Spleen (tissue), 7 donors: ENCODE measurements at regions not wholly inside any gene's neighbourhood (a gene's known extent, or its start where the extent isn't known, plus 50 kb on each side); places are given as distances from the start of the nearest gene placed in this dataset.

Source experiments
- POLR2A ChIP-seq, 3 donors: fragments of 450-650 bp; IDR thresholded peaks; one replicate each; pipeline ENCODE4 v1.5.1; 2017; ENCODE audit warnings: antibody characterized with exemption in 3 of 3, mild to moderate bottlenecking in 1 of 3
- TF ChIP-seq, protein P1 (sequence below), 11 experiments: fragments of 200-600 bp in 7 of 11; fragments of 450-650 bp in 4 of 11; sonication (generic) in 4 of 11; IDR thresholded peaks in 8 of 11; conservative IDR thresholded peaks in 3 of 11; 1 replicate in 7 of 11; 2 replicates in 4 of 11; pipeline versions ENCODE4 v1.4.0 to v1.8.0; 2016 to 2021; ENCODE audit warnings: antibody characterized with exemption in 11 of 11, inconsistent platforms in 4 of 11, mild to moderate bottlenecking in 1 of 11
- donor health status: DM: no; HTN: no; CAD: no; lungs with moderate emphysema.
- donor health status: DM: no; HTN: no; CAD: no.
- donor health status: DM: no; HTN: no; CAD: no.

DNA sequence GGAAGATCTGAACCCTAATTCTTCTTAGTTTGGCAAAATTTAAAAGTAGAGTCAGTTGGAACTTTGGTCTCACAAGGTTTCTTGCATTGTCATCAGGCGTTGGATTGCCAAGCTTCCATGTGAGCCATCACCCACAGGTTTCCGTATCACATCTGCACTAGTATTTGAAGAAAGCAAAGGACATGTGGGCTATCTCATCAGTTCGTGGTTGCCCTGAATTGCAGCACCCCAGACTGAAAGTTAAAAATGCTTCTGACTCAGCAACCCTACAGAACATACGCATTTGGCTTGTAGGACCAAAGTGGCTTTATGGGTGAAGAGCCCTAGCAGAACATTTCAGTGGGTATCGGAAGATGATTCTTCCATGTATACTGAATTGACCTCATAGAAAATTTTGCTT lies 358.0 kb downstream of the ENC1 start:
- TF ChIP-seq, protein P1, sequence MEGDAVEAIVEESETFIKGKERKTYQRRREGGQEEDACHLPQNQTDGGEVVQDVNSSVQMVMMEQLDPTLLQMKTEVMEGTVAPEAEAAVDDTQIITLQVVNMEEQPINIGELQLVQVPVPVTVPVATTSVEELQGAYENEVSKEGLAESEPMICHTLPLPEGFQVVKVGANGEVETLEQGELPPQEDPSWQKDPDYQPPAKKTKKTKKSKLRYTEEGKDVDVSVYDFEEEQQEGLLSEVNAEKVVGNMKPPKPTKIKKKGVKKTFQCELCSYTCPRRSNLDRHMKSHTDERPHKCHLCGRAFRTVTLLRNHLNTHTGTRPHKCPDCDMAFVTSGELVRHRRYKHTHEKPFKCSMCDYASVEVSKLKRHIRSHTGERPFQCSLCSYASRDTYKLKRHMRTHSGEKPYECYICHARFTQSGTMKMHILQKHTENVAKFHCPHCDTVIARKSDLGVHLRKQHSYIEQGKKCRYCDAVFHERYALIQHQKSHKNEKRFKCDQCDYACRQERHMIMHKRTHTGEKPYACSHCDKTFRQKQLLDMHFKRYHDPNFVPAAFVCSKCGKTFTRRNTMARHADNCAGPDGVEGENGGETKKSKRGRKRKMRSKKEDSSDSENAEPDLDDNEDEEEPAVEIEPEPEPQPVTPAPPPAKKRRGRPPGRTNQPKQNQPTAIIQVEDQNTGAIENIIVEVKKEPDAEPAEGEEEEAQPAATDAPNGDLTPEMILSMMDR (IDR thresholded peaks at IDR 0.05 in 8 of 11, conservative IDR thresholded peaks at IDR 0.05 in 3 of 11), result no peak
- no peak for TF ChIP-seq POLR2A (IDR thresholded peaks at IDR 0.05)
